ENCODE measurements at regions not wholly inside any gene's neighbourhood (a gene's known extent, or its start where the extent isn't known, plus 50 kb on each side); places are given as distances from the start of the nearest gene placed in this dataset.
A peak's percentile ranks its signal among the peaks of the same experiment; 100 is the strongest.

- H3K27me3 ChIP-seq (ENCODE audit: control insufficient read depth, insufficient read depth, low read length) = no peaks in the 10 kb centered on the region
- H3K36me3 ChIP-seq (ENCODE audit: control insufficient read depth, insufficient read depth, low read length) = no peaks in the 10 kb centered on the region
- H3K4me3 ChIP-seq (ENCODE audit: low read depth, low read length) = no peak overlapping the region
- ChIA-PET POLR2A (no interaction called here), CTCF (interaction anchor here (0.9 to 1.6 kb wide), 4 partner anchors 9 to 285 kb away, joined by 3 to 4 read pairs (median 4); no protein-coding TSS in a partner anchor)
- no peak for TF ChIP-seq CTCF (IDR thresholded peaks at IDR 0.05; ENCODE audit: insufficient read depth, low read depth, low read length)
- no peak for DNase-seq (ENCODE audit: low read depth)
These were observed 83.0 kb downstream of the CXCL12 start for GRCh38 chr10:44301781-44302355.

- POLR2A ChIA-PET = interaction anchor here (0.5 kb wide), 1 partner anchor 229 kb away, joined by 25 read pairs; no protein-coding TSS in a partner anchor
- CTCF ChIA-PET = interaction anchor here (0.6 to 1.5 kb wide), 7 partner anchors 9 to 401 kb away, joined by 3 to 4 read pairs (median 3); no protein-coding TSS in a partner anchor
These were observed 83.9 kb downstream of the CXCL12 start for GRCh38 chr10:44300666-44301649.

GRCh38 chr10:44298713-44299112 is 86.2 kb downstream of the CXCL12 start:
- ChIA-PET CTCF (no interaction called here), POLR2A (no interaction called here)
- TF ChIP-seq CTCF (IDR thresholded peaks at IDR 0.05; ENCODE audit: insufficient read depth, low read depth, low read length) = no peak
- no peaks in the 10 kb centered on the region for H3K27me3 ChIP-seq (ENCODE audit: control insufficient read depth, insufficient read depth, low read length)
- no peak overlapping the region for H3K4me3 ChIP-seq (ENCODE audit: low read depth, low read length)
- no peak for DNase-seq (ENCODE audit: low read depth)
- H3K36me3 ChIP-seq (ENCODE audit: control insufficient read depth, insufficient read depth, low read length) = no peaks in the 10 kb centered on the region

More at GRCh38 chr10:44300666-44301649, 83.9 kb downstream of the CXCL12 start:
- Histone ChIP-seq H3K27me3 (ENCODE audit: control insufficient read depth, insufficient read depth, low read length) (no peaks in the 10 kb centered on the region), H3K4me3 (ENCODE audit: low read depth, low read length) (no peak overlapping the region), H3K36me3 (ENCODE audit: control insufficient read depth, insufficient read depth, low read length) (no peaks in the 10 kb centered on the region)
- peak; percentile 96 for DNase-seq (ENCODE audit: low read depth)
- TF ChIP-seq CTCF (IDR thresholded peaks at IDR 0.05; ENCODE audit: insufficient read depth, low read depth, low read length) = no peak

GRCh38 chr10:44297963-44298362 is 86.9 kb downstream of the CXCL12 start:
- CTCF ChIA-PET = no interaction called here
- POLR2A ChIA-PET = no interaction called here
- H3K36me3 ChIP-seq (ENCODE audit: control insufficient read depth, insufficient read depth, low read length) = no peaks in the 10 kb centered on the region
- DNase-seq (ENCODE audit: low read depth) = no peak
- no peak overlapping the region for H3K4me3 ChIP-seq (ENCODE audit: low read depth, low read length)
- no peak for TF ChIP-seq CTCF (IDR thresholded peaks at IDR 0.05; ENCODE audit: insufficient read depth, low read depth, low read length)
- no peaks in the 10 kb centered on the region for H3K27me3 ChIP-seq (ENCODE audit: control insufficient read depth, insufficient read depth, low read length)

GRCh38 chr10:44295644-44296241 is 89.2 kb downstream of the CXCL12 start:
- H3K36me3 ChIP-seq (ENCODE audit: control insufficient read depth, insufficient read depth, low read length) = no peaks in the 10 kb centered on the region
- H3K4me3 ChIP-seq (ENCODE audit: low read depth, low read length) = no peak overlapping the region
- no peaks in the 10 kb centered on the region for H3K27me3 ChIP-seq (ENCODE audit: control insufficient read depth, insufficient read depth, low read length)
- POLR2A ChIA-PET = no interaction called here
- no peak for DNase-seq (ENCODE audit: low read depth)
- CTCF ChIA-PET = no interaction called here
- TF ChIP-seq CTCF (IDR thresholded peaks at IDR 0.05; ENCODE audit: insufficient read depth, low read depth, low read length) = no peak
